ENCODE measurements at regions not wholly inside any gene's neighbourhood (a gene's known extent, or its start where the extent isn't known, plus 50 kb on each side); places are given as distances from the start of the nearest gene placed in this dataset.

DNA sequence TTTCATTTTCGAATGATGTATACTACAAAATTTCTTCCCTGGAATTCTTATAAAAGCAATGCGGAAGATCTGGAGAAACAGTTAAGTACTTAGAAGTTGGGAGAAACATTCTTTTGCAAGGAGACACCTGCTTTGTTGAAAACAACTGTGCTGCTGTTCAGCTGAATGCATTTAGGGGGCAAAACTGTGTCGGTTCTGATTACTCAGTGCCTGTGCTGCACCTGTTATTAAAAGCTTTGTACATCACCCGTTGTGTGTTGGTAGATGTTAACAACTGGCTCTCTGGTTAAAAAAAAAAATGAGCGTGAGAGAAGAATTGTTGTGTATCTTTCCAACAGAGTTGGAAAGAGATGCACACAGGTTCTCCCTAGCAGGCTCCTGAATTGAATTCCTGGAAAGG, 184.1 kb upstream of the HHIP start:
- DNase-seq (ENCODE audit: low read depth in 4 of 4, low spot score in 2 of 4), result no peak

DNA sequence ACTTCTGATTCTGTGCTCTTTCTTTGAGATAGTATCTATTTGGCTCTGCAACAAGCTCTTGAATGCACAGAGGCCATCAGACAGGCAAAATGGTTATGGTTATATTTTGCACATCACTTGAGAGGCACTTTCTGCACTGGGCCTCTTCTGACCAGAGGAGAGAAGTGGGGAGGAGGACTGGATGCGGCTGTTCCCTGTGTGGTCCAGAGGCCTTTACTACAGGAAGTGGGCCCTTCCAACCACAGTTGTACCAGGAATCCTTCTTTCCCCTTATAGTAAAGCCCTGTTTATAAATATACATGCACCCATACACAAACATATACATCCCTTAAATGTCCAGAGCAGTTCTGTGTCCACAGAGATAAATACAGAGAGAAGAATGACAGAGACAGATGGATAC, 182.7 kb upstream of the HHIP start:
- no peak for DNase-seq (ENCODE audit: low read depth in 4 of 4, low spot score in 2 of 4)

DNA sequence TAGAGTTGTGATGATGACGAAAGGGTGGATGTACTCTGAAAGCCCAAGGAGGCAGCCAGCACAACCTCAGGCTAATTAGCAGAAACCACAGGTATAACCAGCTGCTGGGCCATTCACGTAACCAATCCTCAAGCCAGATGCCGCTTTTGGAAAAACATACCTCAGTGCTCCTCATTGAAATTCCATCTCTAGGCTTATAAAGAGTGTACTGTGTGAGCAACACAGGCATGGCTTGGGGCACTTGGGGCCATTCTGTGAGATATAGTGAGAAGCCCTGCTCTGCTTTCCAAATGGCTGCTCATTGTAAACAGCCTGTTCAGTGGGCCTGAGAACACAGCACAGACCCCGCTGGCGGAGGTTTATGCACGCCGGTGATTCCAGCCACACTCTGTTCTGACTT, 182.1 kb upstream of the HHIP start:
- DNase-seq (ENCODE audit: low read depth in 4 of 4, low spot score in 2 of 4), result no peak

DNA sequence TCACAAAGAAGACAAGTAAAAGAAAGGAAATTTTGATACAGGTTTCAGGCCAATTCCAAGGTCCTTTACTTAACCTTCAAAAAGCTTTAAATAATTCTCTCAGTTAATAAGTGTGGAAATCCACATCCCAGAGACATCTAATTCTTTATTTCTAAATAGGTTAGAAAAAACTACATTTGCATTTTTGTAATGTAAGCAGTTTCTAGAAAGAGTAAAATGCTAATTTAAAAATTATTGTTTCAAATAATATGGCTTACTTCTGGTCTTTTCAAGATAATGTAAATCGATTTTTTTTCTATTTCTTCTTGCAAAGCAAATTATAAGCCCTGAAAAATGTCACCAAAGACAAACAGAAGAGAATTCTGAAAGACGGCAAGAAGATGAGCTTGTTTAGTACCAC, 180.4 kb upstream of the HHIP start:
- DNase-seq (ENCODE audit: low read depth in 4 of 4, low spot score in 2 of 4), result no peak

DNA sequence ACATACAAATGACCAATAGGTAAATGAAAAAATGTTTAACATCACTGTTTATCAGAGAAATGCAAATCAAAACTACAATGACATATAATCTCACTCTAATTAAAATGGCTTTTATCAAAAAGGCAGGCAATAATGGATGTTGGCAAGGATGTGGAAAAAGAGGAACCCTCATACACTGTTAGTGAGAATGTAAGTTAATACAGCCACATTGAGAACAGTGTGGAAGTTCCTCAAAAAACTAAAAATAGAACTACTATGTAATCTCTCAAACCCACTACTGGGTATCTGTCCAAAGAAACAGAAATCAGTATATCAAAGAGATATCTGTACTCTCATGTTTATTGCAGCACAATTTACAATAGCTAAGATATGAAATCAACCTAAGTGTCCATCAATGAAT, 165.9 kb upstream of the HHIP start:
- DNase-seq (ENCODE audit: low read depth in 4 of 4, low spot score in 2 of 4), result no peak

DNA sequence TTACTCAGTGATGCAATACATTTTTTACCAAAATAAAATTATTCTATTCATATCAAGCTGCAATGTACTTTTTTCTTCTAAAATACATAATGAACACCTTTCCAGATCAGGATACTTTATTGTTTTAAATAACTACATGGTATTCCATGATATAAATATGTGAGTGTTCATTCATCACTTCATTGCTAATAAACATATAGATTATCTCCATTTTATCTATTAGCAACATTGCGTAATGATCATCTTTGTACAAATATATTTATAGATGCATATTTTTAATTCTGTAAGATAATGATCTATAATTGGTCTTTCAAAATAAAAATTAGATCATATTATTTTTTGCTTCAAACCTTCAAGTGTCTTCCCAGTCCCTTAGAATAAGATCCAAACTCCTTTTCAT, 156.1 kb upstream of the HHIP start:
- no peak for DNase-seq (ENCODE audit: low read depth in 4 of 4, low spot score in 2 of 4)

DNA sequence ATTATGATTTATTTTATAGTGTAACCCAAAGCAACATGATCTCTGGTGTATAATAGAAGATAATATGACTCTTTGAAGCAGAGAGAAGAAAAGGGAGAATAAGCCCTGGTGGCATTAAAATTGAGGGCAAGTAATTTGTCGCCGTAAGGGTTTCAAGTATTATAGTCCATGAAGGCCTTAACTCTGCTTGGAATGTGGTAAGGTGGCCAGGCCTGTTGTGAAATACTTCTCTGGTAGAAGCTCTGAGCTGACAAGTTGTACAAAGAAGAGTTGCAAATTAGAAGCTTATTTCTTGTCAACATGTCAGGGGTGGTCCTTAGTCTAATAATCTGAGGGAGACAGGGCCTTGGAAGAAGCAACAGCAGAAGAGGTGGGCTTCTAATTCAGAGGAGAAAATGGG, 151.7 kb upstream of the HHIP start:
- no peak for DNase-seq (ENCODE audit: low read depth in 4 of 4, low spot score in 2 of 4)

DNA sequence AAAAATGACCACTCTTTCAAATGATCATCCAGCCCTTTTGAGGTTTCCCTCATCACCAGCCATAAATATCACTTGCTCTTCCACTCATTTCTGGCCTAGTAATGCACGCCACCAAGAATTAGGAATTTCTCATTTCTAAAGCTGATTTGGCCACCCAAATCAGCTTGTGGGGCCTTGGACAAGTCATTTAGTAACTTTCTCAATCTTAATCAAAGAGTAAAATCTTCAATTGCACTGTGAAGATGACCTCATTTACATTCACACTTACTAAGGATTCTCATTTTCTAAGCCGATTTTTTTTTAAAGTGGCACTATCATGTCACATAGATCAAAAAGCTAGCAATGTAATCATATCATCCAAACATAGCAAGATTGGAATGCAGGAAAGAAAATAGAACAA, 150.0 kb upstream of the HHIP start:
- no peak for DNase-seq (ENCODE audit: low read depth in 4 of 4, low spot score in 2 of 4)

DNA sequence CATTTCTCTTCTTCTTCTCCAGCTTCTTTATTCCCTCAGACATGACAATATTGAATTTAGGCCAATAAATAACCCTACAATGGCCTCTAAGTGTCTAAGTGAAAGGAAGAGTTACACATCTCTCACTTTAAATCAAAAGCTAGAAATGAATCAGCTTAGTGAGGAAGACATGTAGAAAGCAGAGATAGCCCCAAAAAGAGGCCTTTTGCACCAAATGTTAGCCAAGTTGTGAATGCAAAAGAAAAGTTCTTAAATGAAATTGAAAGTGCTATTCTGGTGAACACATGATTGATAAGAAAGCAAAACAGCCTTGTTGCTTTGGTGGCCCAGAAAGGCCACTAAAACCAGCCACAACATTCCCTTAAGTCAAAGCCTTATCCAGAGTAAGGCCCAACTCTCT, 146.2 kb upstream of the HHIP start:
- no peak for DNase-seq (ENCODE audit: low read depth in 4 of 4, low spot score in 2 of 4)

DNA sequence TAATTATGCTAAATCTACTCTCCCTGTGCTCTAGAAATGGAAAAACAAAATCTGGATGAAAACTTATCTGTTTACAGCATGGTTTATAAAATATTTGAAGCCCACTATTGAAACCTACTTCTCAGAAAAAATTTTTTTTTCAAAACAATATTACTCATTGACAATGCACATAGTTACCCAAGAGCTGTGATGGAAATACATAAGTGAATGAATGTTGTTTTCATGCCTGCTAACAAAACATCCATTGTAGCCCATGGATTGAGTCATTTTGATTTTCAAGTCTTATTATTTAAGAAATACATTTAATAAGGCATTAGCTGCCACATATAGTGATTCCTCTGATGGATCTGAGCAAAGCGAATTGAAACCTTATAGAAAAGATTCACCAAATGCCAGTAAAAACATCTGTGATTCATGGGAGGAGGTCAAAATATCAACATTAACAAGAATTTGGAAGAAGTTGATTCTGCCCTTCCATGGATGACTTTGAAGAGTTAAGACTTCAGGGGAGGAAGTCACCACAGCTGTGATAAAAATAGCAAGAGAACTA, 144.7 kb upstream of the HHIP start:
- DNase-seq (ENCODE audit: low read depth in 4 of 4, low spot score in 2 of 4), result no peak

DNA sequence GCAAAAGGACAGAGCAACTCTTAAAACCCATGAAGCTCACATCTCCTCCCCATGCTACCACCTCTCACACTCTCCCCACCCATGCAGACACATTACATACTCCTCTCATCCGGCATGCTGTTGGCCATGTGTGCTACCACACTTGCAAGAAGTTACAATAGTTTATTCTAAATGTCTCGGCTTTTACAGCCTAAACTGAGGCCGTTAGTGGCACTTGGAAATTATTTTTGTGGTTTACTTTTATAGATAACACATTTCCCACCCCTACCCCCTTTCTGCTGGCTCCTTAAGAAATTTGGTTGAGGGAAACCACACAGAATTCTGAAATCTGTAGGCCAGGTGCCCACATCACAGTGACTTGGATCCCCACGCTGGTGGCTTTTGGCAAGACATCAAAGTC, 141.1 kb upstream of the HHIP start:
- no peak for DNase-seq (ENCODE audit: low read depth in 4 of 4, low spot score in 2 of 4)

DNA sequence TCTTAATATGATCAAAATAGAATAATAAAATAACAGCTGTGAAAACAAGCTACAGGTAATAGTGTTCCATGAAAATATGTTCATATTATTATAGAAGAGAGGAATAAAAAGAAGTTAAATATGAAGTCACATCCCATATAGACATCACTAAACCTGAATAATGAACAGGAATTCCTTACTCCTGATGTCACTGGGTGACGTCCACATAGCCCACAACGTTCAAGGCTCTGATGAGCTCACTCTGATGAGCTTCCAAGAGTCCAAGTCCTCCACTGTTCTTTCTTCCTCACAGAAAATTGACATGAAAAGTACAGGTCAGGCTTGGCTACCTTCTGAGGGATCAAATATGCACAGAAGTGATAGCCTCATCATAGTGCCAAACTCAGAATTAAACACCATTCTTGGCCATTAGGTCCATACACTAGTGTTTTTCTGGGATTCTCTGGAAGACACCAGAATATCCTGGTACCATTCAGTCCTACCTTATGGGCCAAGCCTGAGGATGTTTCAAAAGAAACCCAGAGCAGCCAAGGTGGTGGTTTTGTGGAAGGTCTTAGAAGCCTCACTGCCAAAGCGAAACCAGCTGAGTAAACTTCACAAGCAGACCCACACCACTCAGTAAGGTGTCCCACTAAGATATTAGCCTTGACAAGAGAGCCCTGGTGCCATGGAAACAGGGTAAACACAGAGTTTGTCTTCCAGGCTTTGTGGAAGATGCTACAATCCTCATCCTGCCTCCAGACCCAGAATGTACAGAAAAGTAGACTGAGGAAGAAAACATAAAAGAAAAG, 138.4 kb upstream of the HHIP start:
- DNase-seq (ENCODE audit: low read depth in 4 of 4, low spot score in 2 of 4), result no peak

DNA sequence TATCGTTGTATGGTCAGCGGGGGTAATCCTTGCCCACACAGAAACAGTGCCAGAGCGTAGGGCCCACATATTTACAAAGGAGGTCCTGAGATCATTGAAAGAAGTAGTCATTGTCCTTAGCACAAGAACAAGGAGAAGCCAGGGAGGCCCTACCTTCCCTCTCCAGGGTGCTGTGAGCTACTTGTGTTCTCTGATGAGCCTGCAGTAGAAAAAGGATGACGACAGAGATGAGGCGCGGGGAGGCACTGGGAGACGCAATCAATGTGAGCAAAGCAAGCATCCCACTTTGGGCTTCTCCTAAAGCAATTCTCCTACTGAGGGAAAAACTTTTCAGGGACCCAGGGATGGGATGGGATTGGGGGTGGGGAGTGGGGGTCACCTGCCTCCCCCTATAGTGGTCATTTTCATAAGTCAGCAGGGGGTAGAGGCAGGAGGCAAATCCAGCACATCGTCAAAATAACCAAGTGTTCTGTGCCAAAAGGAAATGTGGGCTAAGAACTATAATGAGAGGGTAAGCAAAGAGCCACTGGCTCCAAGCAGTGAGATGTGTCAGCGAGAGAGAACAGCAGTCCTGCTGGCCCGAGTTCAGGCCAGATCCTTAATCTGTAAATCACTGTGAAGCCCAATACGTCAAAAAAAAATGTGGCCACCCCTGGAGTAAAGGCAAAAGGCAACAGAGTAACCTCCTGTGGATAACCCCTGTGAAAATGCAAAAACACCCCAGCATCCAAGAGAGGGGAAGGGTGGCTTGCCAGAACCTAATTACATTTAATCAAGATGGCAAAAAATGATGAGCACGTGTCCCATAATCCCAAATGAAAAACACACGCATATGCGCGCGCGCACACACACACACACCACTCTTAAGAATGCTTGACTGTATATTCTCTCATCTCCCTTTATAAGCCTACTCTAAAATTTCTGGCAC, 136.6 kb upstream of the HHIP start:
- DNase-seq (ENCODE audit: low read depth in 4 of 4, low spot score in 2 of 4), result peak in 3 of 4 donors; percentile 25 to 32 (median 29)

DNA sequence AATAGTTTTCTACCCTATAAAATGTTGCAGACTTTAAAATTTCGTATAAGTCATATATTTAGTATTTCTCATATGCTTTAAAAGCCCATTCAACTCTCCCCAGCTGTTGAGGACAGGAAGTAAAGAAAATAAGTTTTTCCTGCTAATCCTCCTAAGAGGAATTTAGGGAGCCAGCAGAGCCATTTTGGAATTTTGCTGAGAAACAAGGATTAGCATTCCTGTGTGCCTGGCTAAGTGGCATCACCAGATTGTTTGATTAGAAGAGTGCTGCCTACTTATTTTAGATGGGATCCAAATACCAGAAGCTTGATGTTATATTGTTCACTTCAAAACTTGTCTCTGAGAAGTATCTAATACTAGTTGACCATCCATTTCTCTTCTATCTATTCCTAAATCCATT, 131.2 kb upstream of the HHIP start:
- DNase-seq (ENCODE audit: low read depth in 4 of 4, low spot score in 2 of 4), result no peak

DNA sequence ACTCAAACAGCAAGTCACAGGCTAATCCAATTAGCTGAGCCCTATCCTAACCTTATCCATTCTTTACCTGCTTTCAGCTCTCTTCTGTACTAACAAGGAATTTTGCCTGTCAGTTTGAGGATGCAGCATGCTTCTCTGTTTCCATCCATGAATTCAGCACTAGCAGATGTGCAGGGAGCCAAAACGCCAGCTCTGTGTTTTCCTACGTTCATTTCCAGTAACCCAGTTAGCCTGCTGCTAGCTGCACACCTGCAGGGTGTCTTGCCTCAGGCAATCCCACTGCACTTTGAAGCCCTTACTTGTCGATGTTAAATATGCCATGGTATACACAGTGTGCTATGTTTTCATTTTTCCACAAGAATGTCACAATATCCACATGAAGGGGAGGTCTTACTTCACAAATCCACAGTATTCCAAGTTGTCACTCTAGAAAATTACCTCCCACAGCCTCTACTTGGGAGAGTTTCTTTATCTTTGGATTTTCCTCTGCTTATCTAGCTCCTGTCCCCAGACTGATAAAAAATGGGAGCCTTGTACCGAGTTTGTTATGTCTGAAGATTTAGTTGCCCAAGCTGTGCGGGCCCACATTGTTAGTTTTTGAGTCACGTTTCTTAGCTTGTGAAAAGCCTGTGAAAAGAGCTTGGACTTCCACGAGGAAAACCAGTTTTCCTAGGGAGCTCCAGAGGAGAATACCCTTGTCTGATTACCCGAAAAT, 127.6 kb upstream of the HHIP start:
- no peak for DNase-seq (ENCODE audit: low read depth in 4 of 4, low spot score in 2 of 4)

DNA sequence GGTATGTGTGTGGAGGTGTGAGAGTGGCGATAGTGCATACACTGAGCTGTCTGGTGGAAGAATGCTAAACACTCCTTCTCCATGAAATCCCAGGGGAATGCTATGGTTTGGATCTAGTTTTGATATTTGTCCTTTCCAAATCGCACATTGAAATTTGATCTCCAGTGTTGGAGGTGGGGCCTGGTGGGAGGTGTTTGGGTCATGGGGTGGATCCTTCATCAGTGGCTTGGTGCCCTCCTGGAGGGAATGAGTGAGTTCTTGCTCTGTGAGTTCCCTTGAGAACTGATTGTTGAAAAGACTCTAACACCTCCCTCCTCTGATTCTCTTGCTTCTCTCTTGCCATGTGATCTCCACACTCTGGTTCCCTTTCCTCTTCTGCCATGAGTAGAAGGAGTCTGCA, 114.1 kb upstream of the HHIP start:
- no peak for DNase-seq (ENCODE audit: low read depth in 4 of 4, low spot score in 2 of 4)

DNA sequence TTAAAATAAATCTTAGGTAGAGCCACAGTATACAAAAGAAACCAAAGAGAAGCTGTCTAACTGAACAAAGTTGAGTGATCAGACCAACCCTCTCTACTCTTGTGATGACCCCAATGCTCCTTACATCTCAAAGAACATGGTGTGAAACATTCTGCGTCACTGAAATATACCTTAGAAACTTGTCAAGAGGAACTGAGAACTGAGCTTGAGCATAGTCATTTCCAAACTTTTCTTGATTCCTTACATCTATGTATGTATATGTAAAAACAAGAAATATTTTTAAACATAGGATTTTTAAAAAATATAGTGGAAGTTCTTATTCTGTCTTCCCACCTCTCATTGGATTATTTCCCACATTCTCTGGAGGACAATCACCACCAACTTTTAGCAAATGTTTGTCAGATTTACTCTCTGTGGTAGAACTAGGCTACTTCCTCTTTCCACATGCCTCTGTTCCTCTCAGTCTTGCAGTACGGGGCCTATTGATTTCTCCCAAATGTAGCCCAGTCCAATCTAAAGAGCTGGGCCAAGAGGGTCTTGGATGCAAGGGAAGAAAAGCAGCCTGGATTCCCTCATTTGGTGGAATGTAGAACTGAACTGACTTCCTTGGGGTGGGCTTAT, 98.2 kb upstream of the HHIP start:
- DNase-seq (ENCODE audit: low read depth in 4 of 4, low spot score in 2 of 4), result no peak

DNA sequence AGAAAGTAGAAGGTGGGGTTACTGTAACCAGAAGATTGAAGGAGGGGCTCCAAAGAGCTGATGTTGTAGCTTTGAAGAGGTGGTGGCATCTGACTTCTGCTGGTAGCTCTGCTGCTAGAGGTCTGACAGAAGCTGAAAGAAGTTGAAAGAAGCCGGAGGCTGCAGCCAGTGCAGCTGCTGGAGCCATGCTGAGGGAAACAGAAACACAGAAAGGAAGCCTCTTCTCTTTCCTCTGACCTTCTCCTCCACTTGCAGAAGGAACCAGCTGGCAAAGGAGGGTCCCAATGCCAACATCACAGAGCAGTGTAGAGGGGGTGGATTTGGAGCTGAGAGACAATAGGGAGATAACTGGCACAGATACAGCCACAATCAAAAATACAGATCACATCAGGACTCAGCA, 89.3 kb upstream of the HHIP start:
- no peak for DNase-seq (ENCODE audit: low read depth in 4 of 4, low spot score in 2 of 4)

DNA sequence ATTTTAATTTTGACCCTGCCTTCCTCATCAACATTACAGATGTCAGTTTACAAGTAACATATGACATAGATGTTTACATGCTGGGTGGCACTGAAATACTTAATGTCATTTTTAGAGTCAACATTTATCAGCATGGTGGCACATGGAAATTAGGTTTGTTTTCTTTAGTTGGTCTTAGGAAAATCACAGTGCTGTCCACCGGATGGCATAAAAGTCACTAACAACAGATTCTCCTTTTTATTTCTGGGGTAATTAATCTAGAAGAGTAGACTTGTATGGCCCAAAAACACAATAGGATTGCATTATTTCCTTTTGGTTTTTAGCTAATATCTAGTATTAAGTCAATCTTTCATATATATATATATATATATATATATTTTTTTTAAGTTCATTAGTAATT, 88.6 kb upstream of the HHIP start:
- no peak for DNase-seq (ENCODE audit: low read depth in 4 of 4, low spot score in 2 of 4)

DNA sequence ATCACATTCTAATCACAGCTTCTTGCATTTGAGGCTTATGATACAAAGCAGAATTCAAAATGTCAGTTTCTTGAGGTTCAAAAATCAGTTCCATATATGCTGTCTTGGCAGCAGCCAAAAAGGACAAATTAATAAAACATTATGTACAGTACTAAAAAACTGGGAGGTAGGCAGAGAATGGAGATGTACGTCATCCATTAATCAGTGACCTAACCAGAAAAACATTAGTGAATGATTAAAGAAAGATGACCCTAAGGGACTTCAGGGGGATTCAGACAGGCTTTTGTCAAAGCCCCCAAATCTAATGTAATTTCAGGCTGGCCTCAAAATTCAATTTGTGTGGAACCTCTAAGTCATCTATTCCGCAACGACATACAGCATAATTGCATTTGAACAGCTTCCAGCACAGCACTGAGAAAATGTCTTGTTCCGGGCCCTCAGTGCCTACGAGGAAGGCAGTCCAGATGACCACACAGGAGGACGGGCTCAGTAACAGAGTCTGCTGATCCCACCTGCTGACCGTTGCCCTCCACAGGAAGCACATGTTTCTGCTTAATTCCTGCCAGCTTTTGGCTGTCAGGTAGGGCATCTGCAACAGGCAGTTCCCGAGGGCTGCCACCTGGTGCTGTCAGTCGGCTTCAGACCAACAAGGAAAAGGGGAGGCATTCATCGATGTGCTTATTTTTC, 83.8 kb upstream of the HHIP start:
- DNase-seq (ENCODE audit: low read depth in 4 of 4, low spot score in 2 of 4), result peak in 1 of 4 donors; percentile 13

Measured in left renal cortex interstitium (tissue), 4 donors.